Trophoblast cell (in vitro differentiated cells and primary cell): ENCODE measurements at regions not wholly inside any gene's neighbourhood (a gene's known extent, or its start where the extent isn't known, plus 50 kb on each side); places are given as distances from the start of the nearest gene placed in this dataset.
"Not testable (repeated sequence)": the region's sequence is repeated elsewhere in the genome, so short reads cannot be mapped to it uniquely, and the experiment has no call there.

Experiments used
- DNase-seq, 2 donors: peaks; one replicate each; pipeline ENCODE4 v3.0.0-alpha.2; 2016
- H2AFZ ChIP-seq: 2 replicates; pipeline ENCODE4 v1.6.1; 2013; ENCODE audit warnings: low read length, moderate library complexity, mild to moderate bottlenecking; ENCODE audit not compliant: insufficient read depth, poor library complexity
- H2AK5ac ChIP-seq: 2 replicates; pipeline ENCODE4 v1.6.1; 2013; ENCODE audit warnings: mild to moderate bottlenecking, low read length
- H2BK120ac ChIP-seq: 2 replicates; pipeline ENCODE4 v1.6.1; 2013; ENCODE audit warnings: low read length, mild to moderate bottlenecking, moderate library complexity; ENCODE audit not compliant: insufficient read depth, poor library complexity
- H2BK12ac ChIP-seq: 2 replicates; pipeline ENCODE4 v1.6.1; 2013; ENCODE audit warnings: mild to moderate bottlenecking, low read length, moderate library complexity
- H2BK5ac ChIP-seq: 2 replicates; pipeline ENCODE4 v1.6.1; 2013; ENCODE audit warnings: low read length, low read depth, moderate library complexity, mild to moderate bottlenecking; ENCODE audit not compliant: poor library complexity
- H3K14ac ChIP-seq: 2 replicates; pipeline ENCODE4 v1.6.1; 2013; ENCODE audit warnings: mild to moderate bottlenecking, low read length
- H3K18ac ChIP-seq: 2 replicates; pipeline ENCODE4 v1.6.1; 2013; ENCODE audit warnings: mild to moderate bottlenecking, low read length
- H3K23ac ChIP-seq: 2 replicates; pipeline ENCODE4 v1.6.1; 2013; ENCODE audit warnings: low read length
- H3K27ac ChIP-seq: 2 replicates; pipeline ENCODE4 v1.5.1; 2013; ENCODE audit warnings: low read depth, mild to moderate bottlenecking, inconsistent platforms, low read length, moderate library complexity
- H3K27me3 ChIP-seq: 2 replicates; pipeline ENCODE4 v1.6.1; 2013; ENCODE audit warnings: inconsistent platforms, mild to moderate bottlenecking, low read length, moderate library complexity; ENCODE audit not compliant: insufficient read depth
- H3K36me3 ChIP-seq, 2 experiments: 1 replicate in 1 of 2; 2 replicates in 1 of 2; pipeline ENCODE4 v1.6.1; 2013; ENCODE audit warnings: low read length in 2 of 2, mild to moderate bottlenecking in 2 of 2, moderate library complexity in 1 of 2; ENCODE audit not compliant: insufficient read depth in 2 of 2, control insufficient read depth in 1 of 2
- H3K4ac ChIP-seq: 2 replicates; pipeline ENCODE4 v1.6.1; 2013; ENCODE audit warnings: low read depth, mild to moderate bottlenecking, low read length, moderate library complexity
- H3K4me1 ChIP-seq, 2 experiments: 1 replicate in 1 of 2; 2 replicates in 1 of 2; pipeline ENCODE4 v1.6.1; 2013; ENCODE audit warnings: low read length in 2 of 2, mild to moderate bottlenecking in 2 of 2, moderate library complexity in 1 of 2; ENCODE audit not compliant: insufficient read depth in 2 of 2, control insufficient read depth in 1 of 2
- H3K4me2 ChIP-seq: 2 replicates; pipeline ENCODE4 v1.6.1; 2013; ENCODE audit warnings: inconsistent platforms, mild to moderate bottlenecking, low read length, moderate library complexity
- H3K4me3 ChIP-seq: 2 replicates; pipeline ENCODE4 v1.5.1; 2013; ENCODE audit warnings: mild to moderate bottlenecking, low read depth, low read length, inconsistent platforms
- H3K79me1 ChIP-seq: one replicate; pipeline ENCODE4 v1.6.1; 2013; ENCODE audit warnings: low read length
- H3K79me2 ChIP-seq: 2 replicates; pipeline ENCODE4 v1.6.1; 2013; ENCODE audit warnings: low read length, mild to moderate bottlenecking; ENCODE audit not compliant: control insufficient read depth, insufficient read depth, poor library complexity
- H3K9ac ChIP-seq: 2 replicates; pipeline ENCODE4 v1.6.1; 2013; ENCODE audit warnings: mild to moderate bottlenecking, low read length
- H3K9me3 ChIP-seq: 2 replicates; pipeline ENCODE4 v1.6.1; 2013; ENCODE audit warnings: low read depth, mild to moderate bottlenecking, control low read depth, inconsistent platforms, low read length; ENCODE audit not compliant: insufficient read depth
- H4K12ac ChIP-seq: 2 replicates; pipeline ENCODE4 v1.6.1; 2013; ENCODE audit warnings: low read depth, mild to moderate bottlenecking, low read length, moderate library complexity
- H4K8ac ChIP-seq: 2 replicates; pipeline ENCODE4 v1.6.1; 2013; ENCODE audit warnings: low read depth, mild to moderate bottlenecking, low read length, moderate library complexity
- H4K91ac ChIP-seq: one replicate; pipeline ENCODE4 v1.6.1; 2013; ENCODE audit warnings: low read depth, mild to moderate bottlenecking, low read length, moderate library complexity
- WGBS: extraction: QIAGEN DNeasy Blood & Tissue Kit; methylation state at CpG from one replicate; pipeline ENCODE4 v1.1.7; 2013; ENCODE audit warnings: missing lambda C conversion rate; ENCODE audit not compliant: insufficient read length, insufficient coverage; ENCODE audit errors: extremely low coverage; 5-methylcytosine and 5-hydroxymethylcytosine counted together

DNA sequence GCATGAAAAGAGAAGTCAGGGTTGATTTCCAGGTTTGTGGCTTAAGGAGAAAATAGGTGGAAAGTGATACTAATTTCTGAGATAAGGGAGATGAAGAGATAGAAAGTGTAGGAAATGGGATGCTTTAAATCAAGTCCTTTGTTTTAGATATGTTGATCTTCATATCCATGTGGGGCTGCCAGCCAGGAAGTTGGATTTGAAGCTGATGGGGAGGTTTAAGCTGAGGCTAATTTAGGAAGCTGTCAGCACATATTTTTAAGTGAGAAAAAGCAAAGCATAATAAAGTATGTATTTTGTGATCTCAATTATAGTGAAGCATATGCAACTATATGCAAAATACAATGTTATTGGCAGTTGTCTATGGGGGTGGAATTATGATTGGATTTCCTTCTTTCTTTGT, 428.4 kb downstream of the CSNK1G3 start:
- Histone ChIP-seq H2AK5ac (no peak overlapping the region), H3K27ac (no peak overlapping the region), H2BK120ac (no peak overlapping the region), H3K79me1 (no peaks in the 10 kb centered on the region), H4K8ac (no peak overlapping the region), H3K14ac (no peak overlapping the region), H3K36me3 (peaks cover 0 to 3% of the 10 kb centered on the region in 2 experiments), H4K12ac (no peak overlapping the region), H2BK5ac (no peak overlapping the region), H3K4ac (no peak overlapping the region), H3K18ac (no peak overlapping the region), H3K4me3 (no peak overlapping the region), H3K79me2 (no peaks in the 10 kb centered on the region), H3K4me1 (no peaks in the 10 kb centered on the region), H3K9me3 (peaks cover 12% of the 10 kb centered on the region), H4K91ac (no peak overlapping the region), H3K23ac (no peak overlapping the region), H3K27me3 (no peaks in the 10 kb centered on the region), H3K4me2 (no peak overlapping the region), H3K9ac (no peak overlapping the region), H2BK12ac (no peak overlapping the region), H2AFZ (no peak overlapping the region)
- no peak for DNase-seq

DNA sequence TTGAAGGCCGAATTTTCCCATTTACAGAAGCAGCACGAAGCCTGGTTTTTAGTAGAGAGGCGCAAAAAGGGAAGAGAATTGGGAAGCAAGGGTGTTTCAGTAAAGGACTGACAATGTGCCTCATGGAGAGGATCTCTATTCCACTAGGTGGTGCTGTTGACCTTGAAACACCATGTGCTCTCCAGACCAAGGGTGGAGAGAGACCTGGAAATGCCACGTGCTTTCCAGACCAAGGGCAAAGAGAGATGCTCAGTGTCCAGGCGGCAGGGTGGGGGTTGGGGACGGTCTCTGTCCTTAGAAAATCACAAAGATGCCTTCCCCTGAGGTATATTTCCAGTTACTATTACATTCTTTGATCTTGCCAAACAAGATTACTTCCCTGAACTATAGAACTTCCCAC, 425.3 kb downstream of the CSNK1G3 start:
- H3K27me3 ChIP-seq, result no peaks in the 10 kb centered on the region
- H3K79me2 ChIP-seq, result no peaks in the 10 kb centered on the region
- no peaks in the 10 kb centered on the region for H3K4me1 ChIP-seq
- no peak overlapping the region for H3K4ac ChIP-seq
- H3K14ac ChIP-seq, result no peak overlapping the region
- WGBS, result no CpG with 5 or more reads among the region's 6 CpGs
- no peak overlapping the region for H3K4me3 ChIP-seq
- H3K18ac ChIP-seq, result no peak overlapping the region
- DNase-seq, result peak; percentile 46 to 86
- no peaks in the 10 kb centered on the region for H3K79me1 ChIP-seq
- no peak overlapping the region for H3K9ac ChIP-seq
- no peak overlapping the region for H4K8ac ChIP-seq
- H2BK12ac ChIP-seq, result no peak overlapping the region
- H4K91ac ChIP-seq, result no peak overlapping the region
- peaks cover 12% of the 10 kb centered on the region for H3K9me3 ChIP-seq
- H4K12ac ChIP-seq, result no peak overlapping the region
- H2AK5ac ChIP-seq, result no peak overlapping the region
- no peak overlapping the region for H3K23ac ChIP-seq
- H3K27ac ChIP-seq, result no peak overlapping the region
- peaks cover 0 to 3% of the 10 kb centered on the region in 2 experiments for H3K36me3 ChIP-seq
- H2BK5ac ChIP-seq, result no peak overlapping the region
- H2AFZ ChIP-seq, result no peak overlapping the region
- H2BK120ac ChIP-seq, result no peak overlapping the region
- H3K4me2 ChIP-seq, result no peak overlapping the region

DNA sequence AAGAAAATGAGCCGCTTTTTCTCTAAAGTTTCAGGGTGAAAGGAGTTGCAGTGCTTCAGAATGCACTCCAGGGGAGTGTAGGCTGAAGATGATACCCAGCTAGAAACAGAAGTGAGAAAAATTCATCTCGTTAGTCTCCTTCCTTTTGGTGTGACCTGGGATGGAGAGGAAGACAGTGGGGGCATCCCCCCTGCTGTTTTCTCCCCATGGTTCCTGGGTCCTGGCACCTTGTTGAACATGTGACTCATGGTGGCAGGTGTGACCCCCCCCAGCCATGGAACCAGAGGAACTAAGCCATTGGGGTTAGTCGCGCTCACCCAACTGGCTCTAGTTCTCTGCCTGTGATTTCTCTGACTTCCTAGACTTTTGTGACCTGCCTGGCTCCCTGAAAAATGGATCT, 424.6 kb downstream of the CSNK1G3 start:
- Histone ChIP-seq H2AFZ (no peak overlapping the region), H3K27ac (no peak overlapping the region), H4K91ac (no peak overlapping the region), H3K4me3 (no peak overlapping the region), H3K9me3 (peaks cover 10% of the 10 kb centered on the region), H3K9ac (no peak overlapping the region), H3K4me1 (no peaks in the 10 kb centered on the region), H3K36me3 (peaks cover 0 to 3% of the 10 kb centered on the region in 2 experiments), H2BK5ac (no peak overlapping the region), H2BK12ac (no peak overlapping the region), H2BK120ac (no peak overlapping the region), H3K27me3 (no peaks in the 10 kb centered on the region), H3K4me2 (no peak overlapping the region), H3K23ac (no peak overlapping the region), H4K12ac (no peak overlapping the region), H3K18ac (no peak overlapping the region), H3K4ac (no peak overlapping the region), H2AK5ac (no peak overlapping the region), H3K79me1 (no peaks in the 10 kb centered on the region), H3K14ac (no peak overlapping the region), H3K79me2 (no peaks in the 10 kb centered on the region), H4K8ac (no peak overlapping the region)
- no CpG with 5 or more reads among the region's 4 CpGs for WGBS
- no peak for DNase-seq

DNA sequence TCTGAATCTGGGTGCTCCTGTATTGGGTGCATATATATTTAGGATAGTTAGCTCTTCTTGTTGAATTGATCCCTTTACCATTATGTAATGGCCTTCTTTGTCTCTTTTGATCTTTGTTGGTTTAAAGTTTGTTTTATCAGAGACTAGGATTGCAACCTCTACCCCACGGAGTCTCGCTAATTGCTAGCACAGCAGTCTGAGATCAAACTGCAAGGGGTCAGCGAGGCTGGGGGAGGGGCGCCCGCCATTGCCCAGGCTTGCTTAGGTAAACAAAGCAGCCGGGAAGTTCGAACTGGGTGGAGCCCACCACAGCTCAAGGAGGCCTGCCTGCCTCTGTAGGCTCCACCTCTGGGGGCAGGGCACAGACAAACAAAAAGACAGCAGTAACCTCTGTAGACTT, 421.8 kb downstream of the CSNK1G3 start:
- not testable (repeated sequence) for H2BK120ac ChIP-seq, H3K79me1 ChIP-seq, H4K12ac ChIP-seq, H4K91ac ChIP-seq, DNase-seq, H2BK5ac ChIP-seq, H2AFZ ChIP-seq, H3K14ac ChIP-seq, H3K36me3 ChIP-seq, H4K8ac ChIP-seq, H3K79me2 ChIP-seq, H3K4me1 ChIP-seq, H3K18ac ChIP-seq, H3K4me2 ChIP-seq, H3K4me3 ChIP-seq, H3K27ac ChIP-seq, H3K27me3 ChIP-seq, H3K9ac ChIP-seq, H3K23ac ChIP-seq, H3K4ac ChIP-seq, H2BK12ac ChIP-seq, H2AK5ac ChIP-seq, H3K9me3 ChIP-seq
- no CpG with 5 or more reads among the region's 7 CpGs for WGBS
